WTC11 (cell line): ENCODE measurements at regions not wholly inside any gene's neighbourhood (a gene's known extent, or its start where the extent isn't known, plus 50 kb on each side); places are given as distances from the start of the nearest gene placed in this dataset.

Experiments
- ATAC-seq: fragments of 200-7000 bp; cut with Tn5 transposase; 2 replicates; pipeline ENCODE4 v1.10.0; 2021; ENCODE audit warnings: mild to moderate bottlenecking, moderate library complexity
- CTCF ChIA-PET: fragments of 300-600 bp; sonication (Branson Sonifier 250); formaldehyde crosslinking; loops from one replicate; lab custom pipeline; 2021; ENCODE audit warnings: antibody characterized with exemption; lab: Charles Lee
- POLR2A ChIA-PET: fragments of 350-600 bp; sonication (Branson Sonifier 250); formaldehyde crosslinking; loops from one replicate; lab custom pipeline; 2021; ENCODE audit warnings: antibody characterized with exemption; lab: Charles Lee
- DNase-seq: peaks from one replicate; pipeline ENCODE4 v3.0.0; 2021; ENCODE audit warnings: low spot score
- H3K27ac Mint-ChIP-seq: 2 replicates; pipeline ENCODE4 v1.8.0; 2021; ENCODE audit warnings: mixed read lengths
- H3K27me3 Mint-ChIP-seq: 2 replicates; pipeline ENCODE4 v1.8.0; 2021; ENCODE audit warnings: low read depth, mild to moderate bottlenecking, moderate library complexity, mixed read lengths
- H3K36me3 Mint-ChIP-seq: 2 replicates; pipeline ENCODE4 v1.8.0; 2021; ENCODE audit warnings: mixed read lengths
- H3K4me1 Mint-ChIP-seq: 2 replicates; pipeline ENCODE4 v1.8.0; 2022; ENCODE audit warnings: mixed read lengths
- H3K4me3 Mint-ChIP-seq: 2 replicates; pipeline ENCODE4 v1.8.0; 2021; ENCODE audit warnings: mild to moderate bottlenecking, moderate library complexity, mixed read lengths
- H3K9me3 Mint-ChIP-seq: 2 replicates; pipeline ENCODE4 v1.8.0; 2021; ENCODE audit warnings: mixed read lengths
- AR ChIP-seq: fragments of 250-450 bp; sonication (Bioruptor Pico); IDR thresholded peaks from 2 replicates; pipeline ENCODE4 v1.9.0; 2021; ENCODE audit warnings: mild to moderate bottlenecking
- CREB1 ChIP-seq: sonication (generic); formaldehyde crosslinking; IDR thresholded peaks from 2 replicates; pipeline ENCODE4 v1.8.0; 2023; ENCODE audit warnings: mild to moderate bottlenecking, missing genetic modification reagents
- E2F1 ChIP-seq: sonication (generic); formaldehyde crosslinking; IDR thresholded peaks from 2 replicates; pipeline ENCODE4 v1.8.0; 2022; ENCODE audit warnings: mild to moderate bottlenecking, missing genetic modification reagents
- ELF4 ChIP-seq: sonication (generic); formaldehyde crosslinking; IDR thresholded peaks from 2 replicates; pipeline ENCODE4 v1.8.1; 2022; ENCODE audit warnings: low read depth, mild to moderate bottlenecking, moderate library complexity, missing genetic modification reagents
- JAZF1 ChIP-seq: fragments of 250-450 bp; sonication (Bioruptor Pico); IDR thresholded peaks from 2 replicates; pipeline ENCODE4 v1.9.0; 2021; ENCODE audit warnings: moderate library complexity, mild to moderate bottlenecking, inconsistent platforms
- PRDM15 ChIP-seq: sonication (generic); formaldehyde crosslinking; IDR thresholded peaks from 2 replicates; pipeline ENCODE4 v1.8.0; 2022; ENCODE audit warnings: missing genetic modification reagents
- PREB ChIP-seq: sonication (generic); formaldehyde crosslinking; IDR thresholded peaks from 2 replicates; pipeline ENCODE4 v1.8.1; 2022; ENCODE audit warnings: mild to moderate bottlenecking, missing genetic modification reagents, moderate library complexity, borderline replicate concordance
- PRRX2 ChIP-seq: fragments of 250-450 bp; sonication (Bioruptor Pico); IDR thresholded peaks from 2 replicates; pipeline ENCODE4 v1.8.0; 2021; ENCODE audit warnings: mild to moderate bottlenecking
- RORB ChIP-seq: fragments of 250-450 bp; sonication (Bioruptor Pico); IDR thresholded peaks from 2 replicates; pipeline ENCODE4 v1.9.0; 2021; ENCODE audit warnings: mild to moderate bottlenecking
- SOX15 ChIP-seq: fragments of 250-450 bp; sonication (Bioruptor Pico); IDR thresholded peaks from 2 replicates; pipeline ENCODE4 v1.9.0; 2021; ENCODE audit warnings: mild to moderate bottlenecking
- STAT6 ChIP-seq: sonication (generic); formaldehyde crosslinking; conservative IDR thresholded peaks from 2 replicates; pipeline ENCODE4 v1.8.1; 2023; ENCODE audit warnings: mild to moderate bottlenecking, low read depth, missing genetic modification reagents, moderate library complexity
- ZMAT4 ChIP-seq: fragments of 250-450 bp; sonication (Bioruptor Pico); IDR thresholded peaks from 2 replicates; pipeline ENCODE4 v1.9.0; 2021; ENCODE audit warnings: mild to moderate bottlenecking
- ZNF232 ChIP-seq: sonication (generic); formaldehyde crosslinking; IDR thresholded peaks from 2 replicates; pipeline ENCODE4 v1.8.0; 2022; ENCODE audit warnings: mild to moderate bottlenecking, missing genetic modification reagents
- ZNF425 ChIP-seq: fragments of 250-450 bp; sonication (Bioruptor Pico); conservative IDR thresholded peaks from 2 replicates; pipeline ENCODE4 v1.9.0; 2021; ENCODE audit warnings: mild to moderate bottlenecking
- ZNF512 ChIP-seq: sonication (generic); formaldehyde crosslinking; IDR thresholded peaks from 2 replicates; pipeline ENCODE4 v1.8.1; 2022; ENCODE audit warnings: missing genetic modification reagents, borderline replicate concordance
- ZNF671 ChIP-seq: fragments of 250-450 bp; sonication (Bioruptor Pico); IDR thresholded peaks from 2 replicates; pipeline ENCODE4 v1.8.0; 2021; ENCODE audit warnings: mild to moderate bottlenecking
- ZSCAN18 ChIP-seq: fragments of 250-450 bp; sonication (Bioruptor Pico); IDR thresholded peaks from 2 replicates; pipeline ENCODE4 v2.1.2; 2022; ENCODE audit warnings: mild to moderate bottlenecking, moderate library complexity

- TF ChIP-seq PRDM15 (CRISPR knock-in tag) (no peak), ZNF512 (CRISPR knock-in tag) (no peak), JAZF1 (no peak), ZNF425 (CRISPR knock-in tag) (no peak), E2F1 (CRISPR knock-in tag) (no peak)
Measured at GRCh38 chr10:43818687-43819086, 170.0 kb upstream of the ZNF32 start (continued).

- no peaks in the 10 kb centered on the region for H3K36me3 Mint-ChIP-seq
- ChIA-PET CTCF (no interaction called here), POLR2A (no interaction called here)
- no peak for TF ChIP-seq ELF4 (CRISPR knock-in tag)
- TF ChIP-seq ZNF671, result no peak
- TF ChIP-seq PREB (CRISPR knock-in tag), result no peak
- no peak for TF ChIP-seq RORB (CRISPR knock-in tag)
- TF ChIP-seq ZMAT4 (CRISPR knock-in tag), result no peak
- TF ChIP-seq CREB1 (CRISPR knock-in tag), result no peak
- no peak for TF ChIP-seq ZSCAN18 (CRISPR knock-in tag)
- no peak for TF ChIP-seq STAT6 (CRISPR knock-in tag)
- TF ChIP-seq SOX15 (CRISPR knock-in tag), result no peak
- no peak for TF ChIP-seq PRRX2 (CRISPR knock-in tag)
- no peak for TF ChIP-seq E2F1 (CRISPR knock-in tag)
- TF ChIP-seq ZNF232 (CRISPR knock-in tag), result no peak
- no peak for TF ChIP-seq AR
- H3K27me3 Mint-ChIP-seq, result no peaks in the 10 kb centered on the region
- no peak for ATAC-seq
- no peak for DNase-seq
- no peaks in the 10 kb centered on the region for H3K9me3 Mint-ChIP-seq
- no peak overlapping the region for H3K4me3 Mint-ChIP-seq
- H3K27ac Mint-ChIP-seq, result no peak overlapping the region
- H3K4me1 Mint-ChIP-seq, result no peaks in the 10 kb centered on the region
Measured at GRCh38 chr10:43817368-43817767, 168.7 kb upstream of the ZNF32 start.
